ENCODE measurements at regions not wholly inside any gene's neighbourhood (a gene's known extent, or its start where the extent isn't known, plus 50 kb on each side); places are given as distances from the start of the nearest gene placed in this dataset.

DNA sequence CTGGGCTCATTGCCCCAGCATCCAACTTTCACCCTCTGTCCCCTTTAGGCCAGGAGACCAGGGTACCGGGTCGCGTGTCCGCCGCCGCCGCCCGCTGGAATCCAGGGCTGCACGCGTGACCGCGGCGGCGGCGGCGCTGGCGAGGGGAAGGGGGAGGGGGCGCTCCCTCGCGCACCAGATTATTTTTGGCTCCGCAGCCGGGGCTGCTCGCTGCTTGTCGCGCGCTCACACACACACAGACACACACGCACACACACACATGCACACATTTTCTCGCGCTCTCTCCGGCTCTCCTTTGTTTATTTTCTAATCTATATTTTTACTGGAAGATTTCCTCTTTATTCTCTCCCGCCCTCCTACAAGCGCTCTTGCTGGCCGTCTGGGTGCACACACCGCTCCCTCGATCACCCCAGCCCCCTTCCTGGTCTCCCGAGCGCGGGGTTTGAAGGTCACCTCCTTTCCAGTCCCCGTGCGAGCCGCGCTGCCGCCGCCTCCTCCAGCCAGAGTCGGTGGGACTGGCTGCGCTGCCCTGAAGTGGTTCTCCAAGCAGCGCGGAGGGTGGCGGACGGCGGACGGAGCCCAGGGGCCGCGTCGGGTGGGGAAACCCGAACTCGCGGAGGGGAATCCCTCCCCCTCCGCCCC lies 921.4 kb upstream of the EEF2KMT start (continued):
- TF ChIP-seq, protein P1, sequence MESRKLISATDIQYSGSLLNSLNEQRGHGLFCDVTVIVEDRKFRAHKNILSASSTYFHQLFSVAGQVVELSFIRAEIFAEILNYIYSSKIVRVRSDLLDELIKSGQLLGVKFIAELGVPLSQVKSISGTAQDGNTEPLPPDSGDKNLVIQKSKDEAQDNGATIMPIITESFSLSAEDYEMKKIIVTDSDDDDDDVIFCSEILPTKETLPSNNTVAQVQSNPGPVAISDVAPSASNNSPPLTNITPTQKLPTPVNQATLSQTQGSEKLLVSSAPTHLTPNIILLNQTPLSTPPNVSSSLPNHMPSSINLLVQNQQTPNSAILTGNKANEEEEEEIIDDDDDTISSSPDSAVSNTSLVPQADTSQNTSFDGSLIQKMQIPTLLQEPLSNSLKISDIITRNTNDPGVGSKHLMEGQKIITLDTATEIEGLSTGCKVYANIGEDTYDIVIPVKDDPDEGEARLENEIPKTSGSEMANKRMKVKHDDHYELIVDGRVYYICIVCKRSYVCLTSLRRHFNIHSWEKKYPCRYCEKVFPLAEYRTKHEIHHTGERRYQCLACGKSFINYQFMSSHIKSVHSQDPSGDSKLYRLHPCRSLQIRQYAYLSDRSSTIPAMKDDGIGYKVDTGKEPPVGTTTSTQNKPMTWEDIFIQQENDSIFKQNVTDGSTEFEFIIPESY (IDR thresholded peaks at IDR 0.05; ENCODE audit: extremely low read depth, insufficient replicate concordance, low read length) = no peak

DNA sequence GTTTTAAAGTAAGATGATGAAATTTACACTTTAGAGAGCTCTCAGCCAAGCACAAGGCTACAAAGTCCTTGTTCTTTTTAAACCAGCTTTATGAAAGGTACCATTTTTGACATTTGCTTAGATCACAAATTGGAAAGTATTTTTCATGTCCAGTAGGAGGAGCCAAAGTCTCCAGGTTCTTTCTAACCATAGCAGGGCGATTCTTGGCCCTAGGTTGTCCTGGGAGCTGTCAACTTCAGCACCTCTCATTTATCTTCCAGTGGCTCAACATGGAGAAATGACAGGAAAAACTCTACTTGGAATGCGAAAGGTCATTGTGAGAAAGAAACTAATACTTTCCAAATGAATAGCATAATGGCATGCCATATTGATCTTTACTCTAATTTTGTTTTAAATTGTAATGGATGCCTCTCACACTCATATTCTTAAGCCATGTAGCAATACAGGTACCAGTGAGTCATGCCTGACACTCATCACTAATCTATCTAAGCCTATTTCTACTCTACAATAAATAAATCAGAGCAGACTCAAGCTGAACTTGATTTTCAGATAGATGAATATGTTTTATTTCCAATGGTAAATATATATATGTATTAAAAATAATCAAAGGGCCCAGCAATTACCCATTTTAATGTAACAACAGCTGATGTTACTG lies 919.1 kb upstream of the EEF2KMT start:
- H3K36me3 ChIP-seq (ENCODE audit: control insufficient read depth in 1 of 2, insufficient read depth in 2 of 2, low read length in 2 of 2) = no peaks in the 10 kb centered on the region
- no peak overlapping the region for H3K9ac ChIP-seq (ENCODE audit: low read length)
- H3K4me1 ChIP-seq (ENCODE audit: control insufficient read depth in 1 of 2, insufficient read depth in 2 of 2, low read length in 2 of 2) = no peaks in the 10 kb centered on the region
- CTCF ChIA-PET = no interaction called here
- no peak for DNase-seq (ENCODE audit: low read depth, low spot score)
- no peaks in the 10 kb centered on the region for H3K9me2 ChIP-seq (ENCODE audit: insufficient read depth)
- no TSS peak for BruUV-seq (replicated peaks)
- TF ChIP-seq SIN3A (IDR thresholded peaks at IDR 0.05; ENCODE audit: low read depth) = no peak
- no peak for TF ChIP-seq ZFX (IDR thresholded peaks at IDR 0.05)
- TF ChIP-seq, protein P2, sequence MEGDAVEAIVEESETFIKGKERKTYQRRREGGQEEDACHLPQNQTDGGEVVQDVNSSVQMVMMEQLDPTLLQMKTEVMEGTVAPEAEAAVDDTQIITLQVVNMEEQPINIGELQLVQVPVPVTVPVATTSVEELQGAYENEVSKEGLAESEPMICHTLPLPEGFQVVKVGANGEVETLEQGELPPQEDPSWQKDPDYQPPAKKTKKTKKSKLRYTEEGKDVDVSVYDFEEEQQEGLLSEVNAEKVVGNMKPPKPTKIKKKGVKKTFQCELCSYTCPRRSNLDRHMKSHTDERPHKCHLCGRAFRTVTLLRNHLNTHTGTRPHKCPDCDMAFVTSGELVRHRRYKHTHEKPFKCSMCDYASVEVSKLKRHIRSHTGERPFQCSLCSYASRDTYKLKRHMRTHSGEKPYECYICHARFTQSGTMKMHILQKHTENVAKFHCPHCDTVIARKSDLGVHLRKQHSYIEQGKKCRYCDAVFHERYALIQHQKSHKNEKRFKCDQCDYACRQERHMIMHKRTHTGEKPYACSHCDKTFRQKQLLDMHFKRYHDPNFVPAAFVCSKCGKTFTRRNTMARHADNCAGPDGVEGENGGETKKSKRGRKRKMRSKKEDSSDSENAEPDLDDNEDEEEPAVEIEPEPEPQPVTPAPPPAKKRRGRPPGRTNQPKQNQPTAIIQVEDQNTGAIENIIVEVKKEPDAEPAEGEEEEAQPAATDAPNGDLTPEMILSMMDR (IDR thresholded peaks at IDR 0.05 in 2 of 3, conservative IDR thresholded peaks at IDR 0.05 in 1 of 3; ENCODE audit: borderline replicate concordance in 1 of 3, insufficient read depth in 1 of 3, low read depth in 2 of 3, low read length in 2 of 3) = peak in 2 of 3 experiments; percentile 2 to 43; a peak in 3 of 6 replicates
- no peak for TF ChIP-seq CBX3 (IDR thresholded peaks at IDR 0.05; ENCODE audit: low read depth)
- TF ChIP-seq RAD21 (IDR thresholded peaks at IDR 0.05; ENCODE audit: low read depth) = 0 out of 2 replicates have a peak, but pooled peaks have one; percentile 9
- TF ChIP-seq EZH2phosphoT487 (IDR thresholded peaks at IDR 0.05; ENCODE audit: borderline replicate concordance) = no peak
- H3K27me3 ChIP-seq (ENCODE audit: insufficient read depth, low read length) = no peaks in the 10 kb centered on the region
- no peak overlapping the region for H3K27ac ChIP-seq (ENCODE audit: low read depth, low read length)
- H3K4me2 ChIP-seq (ENCODE audit: low read length) = no peak overlapping the region
- H2AFZ ChIP-seq (ENCODE audit: low read depth, low read length, poor library complexity, severe bottlenecking) = no peak overlapping the region
- H3K4me3 ChIP-seq (replicated peaks in 1 of 2; ENCODE audit: low read depth in 1 of 2, low read length in 2 of 2) = no peak overlapping the region
- ATAC-seq = no peak
- H3K79me2 ChIP-seq (ENCODE audit: insufficient read depth, low read length) = no peaks in the 10 kb centered on the region
- peaks cover 0 to 11% of the 10 kb centered on the region in 2 experiments; a peak in 2 of 4 replicates for H3K9me3 ChIP-seq (ENCODE audit: control insufficient read depth in 1 of 2, insufficient read depth in 1 of 2, low read depth in 1 of 2, low read length in 2 of 2)
- H4K20me1 ChIP-seq (ENCODE audit: insufficient read depth) = no peaks in the 10 kb centered on the region
- RAD21 ChIA-PET (ENCODE audit: low non-redundant PET in 1 of 2, low total read pairs in 2 of 2, uncharacterized antibody in 2 of 2, unreplicated experiment in 2 of 2) = no interaction called here
- POLR2A ChIA-PET = no interaction called here
- intact Hi-C loops (cut with micrococcal nuclease) = no loop called here
